HG02642 (cell line): ENCODE measurements at regions not wholly inside any gene's neighbourhood (a gene's known extent, or its start where the extent isn't known, plus 50 kb on each side); places are given as distances from the start of the nearest gene placed in this dataset.

ENCODE experiments used
- ATAC-seq: cut with Tn5 transposase; IDR thresholded peaks from one replicate; pipeline ENCODE4 v1.9.1; 2021; ENCODE audit warnings: mild to moderate bottlenecking; ENCODE audit not compliant: unreplicated experiment, poor library complexity

GRCh38 chr6:169963581-169964297 is 212.3 kb downstream of the ERMARD start:
- ATAC-seq = no peak

GRCh38 chr6:169962604-169963469 is 211.4 kb downstream of the ERMARD start:
- ATAC-seq = no peak

DNA sequence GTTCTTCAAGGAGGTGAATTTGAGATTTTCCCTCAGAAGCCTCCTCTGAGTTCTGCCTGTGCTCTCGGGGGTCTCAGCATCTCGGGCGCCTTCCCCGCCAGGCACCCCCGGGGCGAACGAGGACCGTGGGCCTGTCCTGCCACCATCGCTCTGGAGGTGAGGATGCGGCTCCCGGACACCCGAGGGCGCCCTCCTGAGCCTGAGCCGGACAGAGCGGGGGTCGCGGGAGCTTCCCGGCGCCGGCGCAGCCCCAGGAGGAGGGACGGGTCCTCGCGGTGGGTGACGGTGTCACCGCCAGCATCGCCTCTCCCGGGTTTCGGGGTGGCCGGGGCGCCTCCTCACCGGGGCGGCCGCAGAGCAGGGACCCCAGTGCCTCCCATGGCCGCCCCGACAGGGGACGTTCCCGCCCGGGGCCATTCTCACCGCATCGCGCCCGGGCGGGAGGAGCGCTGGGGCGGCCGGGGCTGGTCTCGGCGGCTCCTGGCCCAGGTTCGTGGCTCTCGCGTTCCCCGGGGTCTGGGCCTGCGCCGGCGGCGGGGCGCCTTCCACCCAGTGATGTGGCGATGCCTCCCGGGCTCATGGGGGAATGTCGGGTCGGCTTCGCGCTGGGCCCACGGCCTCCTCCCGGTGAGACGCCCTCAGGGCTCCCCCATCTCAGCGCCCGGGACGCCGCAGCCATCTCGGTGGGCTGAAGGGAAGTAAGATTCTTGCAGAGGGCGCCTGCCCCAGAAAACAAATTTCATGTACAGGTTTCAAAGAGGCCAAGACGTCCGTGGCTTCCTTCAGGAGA is 210.5 kb downstream of the ERMARD start:
- no peak for ATAC-seq

DNA sequence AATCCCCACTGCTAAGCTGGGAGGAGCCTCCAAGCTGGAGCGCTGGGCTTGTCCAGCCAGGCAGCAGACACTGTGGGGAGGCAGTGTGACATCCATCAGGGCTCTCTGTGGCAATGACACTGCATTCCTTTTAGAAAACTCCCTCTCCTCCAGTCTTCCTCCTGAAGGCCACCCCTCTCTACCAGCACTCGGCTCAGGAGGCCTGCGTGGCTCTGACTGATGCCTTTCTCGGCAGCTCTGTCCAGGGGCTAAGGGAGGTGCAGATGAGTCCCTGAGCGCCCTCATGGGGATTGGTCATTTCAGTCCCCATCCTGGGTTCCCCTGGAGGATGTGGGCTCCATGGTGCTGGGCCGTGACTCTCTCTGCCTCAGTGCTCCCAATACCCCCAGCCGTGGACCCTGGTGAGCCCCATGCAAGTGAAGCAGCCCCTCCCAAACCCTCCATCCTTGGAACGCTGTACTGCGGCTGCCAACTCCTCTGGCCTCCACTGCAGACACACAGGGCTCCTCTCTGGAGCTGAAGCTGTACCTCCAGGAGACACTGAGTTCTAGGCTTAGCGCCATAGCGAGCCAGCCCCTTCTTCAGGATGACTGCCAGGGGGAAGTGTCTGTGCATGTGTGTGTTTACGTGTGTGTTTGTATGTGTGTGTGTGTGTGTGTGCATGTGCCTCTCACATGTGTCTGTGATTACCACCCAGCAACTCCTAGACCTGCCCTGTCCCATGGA is 209.6 kb downstream of the ERMARD start:
- ATAC-seq = no peak

DNA sequence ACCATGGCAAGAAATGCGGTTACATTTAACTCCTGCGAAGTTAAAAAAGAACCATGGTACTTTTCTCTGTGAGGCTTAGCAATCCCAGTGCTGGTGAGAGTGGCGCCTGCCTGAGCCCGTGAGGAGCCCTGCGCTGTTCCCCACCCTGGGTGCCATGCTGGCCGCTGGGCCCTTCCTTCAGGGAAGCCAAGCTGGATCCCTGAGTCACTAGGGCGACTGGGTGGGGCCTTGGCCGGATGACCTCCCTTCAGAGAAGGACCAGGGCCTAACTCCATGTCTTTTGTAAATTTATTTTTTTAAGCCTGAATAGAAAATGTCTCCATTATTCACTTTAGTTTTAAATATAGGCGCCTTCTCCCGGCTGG is 209.1 kb downstream of the ERMARD start:
- no peak for ATAC-seq

DNA sequence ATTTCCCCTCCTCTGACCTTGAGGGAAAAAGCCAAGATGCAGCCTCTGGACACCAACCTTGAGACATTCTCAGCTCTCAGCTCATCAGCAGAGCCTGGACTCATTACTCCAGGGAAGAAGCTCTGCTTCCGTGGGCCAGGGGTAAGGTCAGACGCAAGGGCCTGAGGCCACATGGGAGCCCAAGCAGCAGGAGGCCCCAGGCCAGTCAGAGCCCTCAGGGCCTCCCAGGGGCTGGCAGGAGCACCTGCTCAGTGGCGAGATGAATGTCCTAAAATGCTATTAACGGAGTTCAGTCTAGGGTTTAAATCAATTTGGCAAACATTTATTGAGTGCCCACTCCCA is 208.6 kb downstream of the ERMARD start:
- ATAC-seq = no peak

GRCh38 chr6:169959136-169960002 is 207.9 kb downstream of the ERMARD start:
- no peak for ATAC-seq

DNA sequence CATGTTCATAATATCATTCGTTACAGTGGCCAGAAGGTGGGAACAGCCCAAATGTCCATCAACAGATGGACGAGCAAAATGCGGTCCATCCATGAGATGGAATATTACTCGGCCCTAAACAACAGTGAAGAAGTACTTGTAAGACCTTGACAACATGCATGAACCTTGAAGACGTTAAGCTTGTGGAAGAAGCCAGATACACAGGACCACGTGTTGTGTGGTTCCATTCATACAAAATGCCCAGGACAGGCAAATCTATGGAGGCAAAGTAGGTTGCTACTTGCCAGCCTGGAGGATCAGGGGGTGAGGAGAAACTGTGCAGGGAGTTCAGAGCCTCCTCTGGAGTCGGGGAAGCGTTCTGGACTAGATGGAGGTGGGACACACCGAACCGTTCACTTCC is 207.1 kb downstream of the ERMARD start:
- ATAC-seq = no peak

DNA sequence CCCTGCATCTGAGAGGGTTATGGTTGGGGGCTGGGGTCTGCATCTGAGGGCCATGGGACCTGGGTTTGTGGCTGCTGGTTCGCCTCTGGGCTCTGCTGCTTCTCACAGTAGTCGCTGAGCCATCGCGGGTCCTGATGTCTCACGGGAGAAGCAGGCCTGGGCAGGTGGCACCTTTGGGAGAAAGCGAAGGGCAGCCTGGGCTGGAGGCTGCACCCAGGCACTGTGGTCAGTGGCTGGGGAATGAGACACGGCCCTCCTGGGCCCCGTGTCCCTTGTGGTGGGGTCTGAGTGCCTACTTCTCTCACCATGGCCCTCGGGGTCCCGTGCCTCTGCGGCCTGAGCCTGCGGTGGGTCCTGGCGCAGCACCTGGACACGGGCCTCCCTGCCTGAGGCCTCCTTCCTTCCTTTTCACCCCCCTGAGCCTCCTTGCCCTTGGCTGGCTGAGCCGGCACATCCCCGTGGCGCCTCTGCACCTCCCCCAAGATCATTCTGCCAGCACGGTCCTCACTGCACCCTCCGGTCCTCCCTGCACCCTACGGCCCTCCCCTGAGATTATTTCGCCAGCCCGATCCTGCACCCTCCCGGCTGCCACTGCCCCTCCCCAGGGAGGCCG is 206.0 kb downstream of the ERMARD start:
- ATAC-seq = no peak

DNA sequence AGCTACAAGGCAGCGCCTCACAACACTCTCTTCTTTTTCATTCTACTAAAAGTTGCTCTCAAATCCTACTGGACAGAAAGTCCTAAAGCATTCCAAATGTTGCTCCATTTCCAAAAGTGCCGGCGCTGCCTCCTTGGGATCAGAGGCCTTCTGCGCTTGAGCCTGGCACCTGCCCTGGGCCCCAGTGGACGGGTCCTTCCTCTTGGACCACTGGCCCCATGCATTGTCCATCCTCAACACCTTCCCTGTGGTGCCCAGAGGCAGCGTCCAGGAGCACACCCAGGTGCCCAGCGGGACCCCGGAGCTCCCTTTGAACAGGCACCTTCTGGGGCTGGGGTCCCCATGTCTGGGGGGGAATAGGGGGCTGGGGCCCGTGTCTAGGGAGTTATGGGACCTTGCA is 205.2 kb downstream of the ERMARD start:
- no peak for ATAC-seq

DNA sequence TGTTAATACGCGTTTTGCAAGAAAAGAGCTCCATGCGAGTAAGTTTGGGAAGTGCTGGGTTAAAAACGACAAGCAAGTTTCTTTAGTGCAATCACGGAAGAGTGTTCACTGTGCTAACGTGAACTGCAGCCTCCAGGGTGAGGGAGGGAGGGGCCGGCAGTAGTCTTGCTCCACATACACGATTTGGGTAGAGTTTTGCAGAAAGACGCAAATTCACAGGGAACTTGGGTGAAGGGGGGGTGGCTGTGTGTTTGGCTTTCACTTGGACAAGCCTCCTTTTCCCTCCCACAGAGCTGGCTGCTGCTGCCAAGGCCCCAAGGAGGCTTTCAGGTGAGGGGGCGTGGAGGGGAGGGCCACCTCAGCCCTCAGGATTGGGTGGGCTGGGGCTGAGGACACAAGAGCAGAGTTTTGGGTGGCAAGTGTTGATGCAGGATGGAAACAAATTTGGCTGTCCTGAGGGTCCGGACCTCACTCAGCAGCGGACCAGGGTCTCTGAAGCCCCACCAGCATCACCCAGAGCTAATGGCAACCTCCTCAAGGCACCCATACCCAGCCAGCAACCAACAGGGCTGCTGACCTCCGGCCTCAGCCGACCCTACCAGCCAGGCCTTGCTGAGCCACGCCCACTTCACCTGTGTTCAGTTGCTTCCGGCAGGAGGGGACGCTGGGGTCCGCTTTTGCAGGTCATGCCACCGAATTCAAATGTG is 204.5 kb downstream of the ERMARD start:
- no peak for ATAC-seq

DNA sequence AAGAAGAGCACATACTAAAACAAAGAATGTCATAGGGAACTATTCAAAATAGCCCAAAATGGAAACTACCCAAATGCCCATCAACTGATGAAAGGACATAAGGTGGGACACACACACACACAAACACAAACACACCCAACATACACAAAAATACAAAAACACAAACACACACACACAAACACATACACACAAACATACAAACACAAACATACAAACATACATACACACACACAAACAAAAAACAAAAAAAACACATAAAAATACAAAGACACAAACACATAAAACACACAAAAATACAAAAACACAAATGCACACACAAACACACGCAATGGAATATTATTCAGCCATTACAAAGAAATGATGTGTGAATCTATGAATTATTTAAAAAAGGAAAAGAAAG is 203.6 kb downstream of the ERMARD start:
- no peak for ATAC-seq

DNA sequence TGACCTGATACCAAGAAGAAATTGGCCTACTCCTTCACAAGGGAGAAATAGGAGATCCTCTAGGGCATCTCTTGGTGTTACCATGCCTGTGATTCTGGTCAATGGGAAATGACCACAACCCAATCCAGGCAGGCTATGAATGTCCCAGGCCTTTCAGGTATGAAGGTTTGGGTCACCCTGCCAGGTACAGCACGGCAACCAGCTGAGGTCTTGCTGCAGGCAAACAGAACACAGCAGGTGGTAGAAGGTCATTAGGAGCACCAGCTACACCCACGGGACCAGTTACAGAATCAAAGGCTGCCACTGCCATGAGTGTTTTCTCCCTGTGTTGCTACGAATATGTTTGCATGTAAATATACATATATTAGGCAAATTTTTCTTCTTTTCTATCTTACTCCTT is 202.3 kb downstream of the ERMARD start:
- ATAC-seq = no peak

DNA sequence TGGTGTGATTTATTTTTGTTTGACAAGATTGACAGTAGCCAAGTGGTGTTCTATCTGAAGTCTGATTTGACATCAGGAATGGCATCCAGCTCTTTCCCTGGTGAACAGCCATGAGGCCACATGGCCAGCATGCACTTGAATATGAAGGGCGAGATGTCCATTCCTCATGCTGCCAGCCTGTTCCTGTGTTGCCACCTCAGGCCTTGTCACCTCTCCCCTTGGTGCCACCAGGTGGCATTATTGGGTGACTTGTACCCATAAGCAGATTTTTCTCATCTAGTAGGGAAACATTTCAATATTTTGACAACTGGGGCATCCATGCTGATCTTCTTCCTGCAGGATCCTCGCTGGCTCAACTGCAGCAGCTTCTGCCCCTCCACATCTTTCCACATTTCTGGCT is 199.1 kb downstream of the ERMARD start:
- ATAC-seq = no peak

DNA sequence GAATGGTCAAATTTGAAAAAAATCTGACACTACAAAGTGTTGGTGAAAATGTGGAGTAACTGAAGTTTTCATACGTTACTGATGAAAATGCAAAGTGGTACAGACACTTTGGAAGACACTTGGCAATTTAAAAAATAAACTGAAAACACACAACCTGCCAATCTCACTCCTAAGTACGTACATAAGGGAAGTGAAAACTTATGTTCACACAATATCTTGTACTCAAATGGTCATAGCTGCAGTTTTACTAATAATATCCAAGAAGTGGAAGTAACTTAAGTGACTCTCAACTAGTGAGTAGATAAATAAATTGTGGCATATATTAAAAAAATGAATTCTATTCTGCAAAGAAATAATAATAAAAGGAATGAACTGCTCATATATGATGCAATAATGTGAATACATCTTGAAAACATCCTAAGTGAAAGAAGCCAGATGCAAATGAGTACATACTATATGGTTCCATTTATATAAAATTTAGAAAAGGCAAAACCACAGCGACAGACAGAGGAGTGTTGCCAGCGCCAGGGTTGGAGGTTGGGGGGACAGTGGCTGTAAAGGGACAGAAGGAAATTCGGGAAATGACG is 198.2 kb downstream of the ERMARD start:
- ATAC-seq = no peak

DNA sequence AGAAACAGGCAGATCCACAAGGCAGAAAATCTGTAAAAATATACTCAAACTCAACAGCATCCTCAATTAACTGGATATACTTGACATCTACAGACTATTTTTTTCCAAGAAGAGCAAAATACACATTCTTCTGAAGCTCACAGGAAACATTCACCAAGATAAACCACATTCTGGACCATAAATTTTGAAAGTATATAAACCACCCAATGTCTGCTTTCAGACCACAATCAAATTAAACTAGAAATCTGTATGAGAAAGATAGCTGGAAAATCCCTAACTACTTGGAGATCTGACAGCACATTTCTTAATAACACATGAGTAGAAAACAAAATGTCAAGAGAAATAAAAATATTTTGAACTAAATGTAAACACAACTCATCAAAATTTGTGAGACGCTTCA is 195.5 kb downstream of the ERMARD start:
- no peak for ATAC-seq

GRCh38 chr6:169945117-169945516 is 193.7 kb downstream of the ERMARD start:
- ATAC-seq = no peak

DNA sequence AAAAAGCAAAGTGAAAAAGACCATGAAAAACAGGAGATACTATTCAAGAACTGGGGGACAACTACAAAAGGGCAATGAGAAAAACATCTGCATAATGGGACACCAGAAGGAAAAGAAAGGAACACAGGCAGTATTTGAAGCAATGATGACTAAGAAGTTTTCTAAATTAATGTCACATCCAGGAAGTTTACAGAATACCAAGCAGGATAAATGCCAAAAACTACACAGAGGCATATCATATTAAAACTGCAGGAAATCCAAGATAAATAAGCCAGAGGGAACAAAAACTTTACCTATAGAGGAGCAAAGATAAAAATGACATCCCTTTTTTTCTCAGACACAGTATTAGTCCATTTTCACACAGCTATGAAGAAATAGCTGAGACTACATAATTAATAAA is 193.0 kb downstream of the ERMARD start:
- ATAC-seq = no peak

GRCh38 chr6:169944061-169944337 is 192.6 kb downstream of the ERMARD start:
- no peak for ATAC-seq
